Endothelial cell of hepatic sinusoid (primary cell): ENCODE measurements at regions not wholly inside any gene's neighbourhood (a gene's known extent, or its start where the extent isn't known, plus 50 kb on each side); places are given as distances from the start of the nearest gene placed in this dataset.

ENCODE experiments used
- in situ Hi-C: cut with HindIII; loops from 2 replicates; pipeline ENCODE4 v1.10.0; 2017; ENCODE audit warnings: low sequenced_read_pairs

DNA sequence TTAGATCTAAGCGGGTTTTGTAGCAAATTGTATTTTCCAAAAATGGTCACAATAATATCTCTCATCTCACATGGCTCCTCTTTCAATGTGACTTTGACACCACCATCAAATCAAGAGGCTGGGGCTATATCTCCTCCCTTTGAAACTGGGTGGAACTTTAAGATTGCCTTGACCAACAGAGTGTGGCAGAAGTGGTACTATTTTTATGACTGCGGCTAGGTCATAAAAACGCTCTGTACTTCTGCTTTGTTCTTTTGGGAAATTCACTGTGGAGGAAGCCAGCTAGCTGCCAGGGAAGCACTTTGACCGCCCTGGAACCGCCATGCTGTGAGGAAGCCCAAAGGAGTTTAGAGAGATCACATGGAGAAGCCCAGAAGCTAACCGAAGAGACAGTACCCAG is 50.7 kb upstream of the ACOT11 start:
- in situ Hi-C loops = no loop called here

DNA sequence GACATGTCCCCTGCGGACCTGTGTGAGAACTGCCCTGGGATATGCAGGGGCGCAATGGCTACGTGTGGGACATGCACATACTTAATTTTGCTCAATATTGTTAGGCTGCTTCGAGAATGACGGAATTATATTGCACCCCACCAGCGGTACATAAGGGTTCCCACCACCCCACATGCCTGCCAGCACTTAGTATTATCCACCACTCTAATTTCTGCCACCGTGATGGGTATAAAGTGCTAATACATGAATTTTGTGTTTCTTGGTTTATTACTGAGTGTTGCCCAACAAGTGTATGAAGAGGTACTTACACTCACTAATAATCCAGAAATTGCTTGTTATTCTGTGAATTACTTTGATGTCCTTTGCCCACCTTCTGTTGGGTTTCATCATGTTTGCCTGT is 52.1 kb upstream of the ACOT11 start:
- in situ Hi-C loops = no loop called here

DNA sequence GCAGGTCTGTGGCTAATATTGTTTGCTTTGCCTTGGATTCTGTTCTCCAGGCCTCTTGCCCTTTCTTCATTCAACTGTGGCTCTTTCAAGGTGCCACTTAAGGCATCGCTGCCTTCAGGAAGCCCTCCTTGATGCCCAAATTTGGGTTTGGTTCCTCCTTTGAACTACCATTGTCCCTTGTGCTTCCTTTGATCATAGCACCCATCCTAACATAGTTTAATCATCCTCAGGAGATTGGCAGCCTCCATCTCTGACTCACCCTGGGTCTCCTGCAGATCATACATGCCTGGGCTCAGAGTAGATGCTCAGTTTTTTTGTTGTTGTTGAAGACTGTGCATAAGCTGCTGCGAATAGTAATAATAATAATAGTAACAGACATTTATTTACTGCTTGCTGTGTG is 54.4 kb upstream of the ACOT11 start:
- in situ Hi-C loops = no loop called here

DNA sequence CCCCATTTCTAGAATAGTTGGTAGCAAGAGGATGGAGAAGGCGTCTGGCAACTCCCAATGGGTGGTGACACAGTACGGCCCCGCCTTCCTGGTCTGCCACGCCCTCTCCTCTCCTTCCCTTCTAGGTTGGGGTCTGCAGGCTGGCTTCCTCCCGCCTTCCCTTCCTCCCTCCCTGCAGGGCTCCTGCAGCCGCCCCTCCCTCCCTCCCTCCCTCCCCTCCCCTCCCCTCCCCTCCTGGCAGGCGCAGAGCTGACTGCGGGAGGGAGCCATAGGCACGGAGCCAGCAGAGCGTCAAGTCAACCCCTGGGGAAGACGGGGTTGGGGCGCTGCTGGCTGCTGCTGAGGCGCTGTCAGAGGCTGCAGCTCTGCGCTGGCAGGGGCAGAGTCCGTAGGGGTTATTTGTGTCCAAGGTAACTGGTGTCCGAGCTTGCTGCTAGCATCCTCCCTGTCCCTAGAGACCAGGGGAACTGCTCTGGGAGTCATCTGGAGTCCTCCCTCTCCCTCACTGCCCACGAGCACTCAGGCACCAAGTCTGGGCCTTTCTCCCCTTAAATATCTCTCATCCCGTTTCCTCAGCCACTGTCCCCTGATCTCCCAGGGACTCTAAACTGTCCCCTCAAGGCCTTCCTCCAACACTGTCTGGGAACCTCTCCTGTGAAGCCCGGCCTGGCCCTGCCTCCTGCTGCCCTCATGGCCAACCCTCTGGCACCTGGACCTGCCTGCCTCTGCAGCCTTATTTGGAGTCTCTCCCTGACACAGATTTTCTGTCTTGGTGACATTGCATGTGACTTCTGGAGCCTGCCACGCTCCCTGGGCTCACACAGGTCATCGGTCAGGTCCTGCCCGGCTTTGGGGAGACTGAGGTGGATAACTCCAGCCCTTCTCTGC is 57.4 kb upstream of the ACOT11 start:
- in situ Hi-C loops = no loop called here

DNA sequence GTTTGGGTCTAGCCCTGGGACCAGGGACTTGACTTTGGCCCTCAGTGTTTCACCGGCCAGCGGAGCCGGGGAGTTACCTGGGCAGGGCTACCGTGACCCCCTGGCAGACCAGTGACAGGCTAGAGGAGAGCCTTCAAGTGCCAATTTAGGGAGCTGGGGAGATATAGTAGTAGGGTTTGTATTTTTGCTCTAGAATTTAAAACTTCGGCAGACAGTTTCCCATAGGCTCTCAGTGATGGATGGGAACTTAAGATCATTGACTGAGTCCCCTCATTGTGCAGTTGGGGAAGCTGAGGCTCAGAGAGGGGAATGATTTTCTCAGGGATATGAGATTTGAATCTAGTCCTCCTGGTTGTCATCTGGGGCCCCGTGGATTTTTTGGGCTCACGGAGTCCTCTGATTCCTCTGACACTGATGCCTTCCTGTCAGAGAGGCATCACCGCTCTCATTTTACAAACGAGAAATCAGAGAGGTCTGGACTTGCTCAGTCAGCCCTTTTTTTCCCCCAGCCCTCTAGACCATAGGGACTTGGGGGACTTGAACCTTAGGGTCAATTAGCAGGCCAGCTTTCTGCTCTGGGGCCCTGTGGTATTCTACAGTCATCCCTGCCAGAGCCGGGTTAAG is 58.3 kb upstream of the ACOT11 start:
- in situ Hi-C loops = loop anchor here (5.0 kb wide), 2 partner anchors 77 to 192 kb away; no protein-coding TSS in a partner anchor

DNA sequence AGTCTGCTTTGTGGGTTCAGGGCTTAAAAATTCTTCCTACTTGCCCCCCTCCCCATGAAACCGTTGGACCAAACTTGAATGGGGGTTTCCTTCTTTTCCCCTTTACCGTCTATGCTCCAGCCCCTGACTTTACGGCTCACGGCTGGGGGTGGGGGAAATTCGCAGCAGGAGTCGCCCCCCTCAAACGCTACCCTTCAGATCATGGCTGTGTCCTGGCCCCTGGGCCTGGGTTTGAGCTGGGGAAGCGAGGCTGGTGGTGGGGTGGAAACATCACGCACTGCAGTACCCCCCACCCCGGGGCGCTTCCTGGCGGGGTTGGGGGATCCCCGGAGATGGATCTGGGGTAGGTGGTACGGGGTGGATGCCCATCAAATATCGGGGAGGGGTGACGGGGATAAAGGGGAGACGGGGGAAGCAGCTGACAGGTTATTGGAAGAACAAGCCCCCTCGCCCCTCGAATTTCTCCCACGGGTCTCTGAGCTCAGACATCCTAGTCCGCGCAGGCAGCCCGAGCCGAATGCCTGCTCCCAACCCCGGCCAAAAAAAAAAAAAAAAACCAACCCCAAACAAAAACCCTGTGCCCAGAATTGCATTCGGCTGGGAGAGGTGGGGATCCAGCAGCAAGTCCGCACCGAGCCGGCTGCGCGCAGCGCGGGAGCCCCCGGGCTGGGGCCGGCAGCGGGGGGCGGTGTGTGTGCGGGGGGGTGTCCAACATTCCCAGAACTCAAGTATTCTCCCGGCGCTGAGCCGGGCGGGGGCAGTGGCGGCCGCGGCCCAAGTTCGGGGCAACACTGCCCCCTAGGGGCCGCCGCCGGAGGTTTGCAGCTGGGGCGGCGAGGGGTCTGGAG is 59.0 kb upstream of the ACOT11 start:
- in situ Hi-C loops = loop anchor here (5.0 kb wide), 2 partner anchors 77 to 192 kb away; no protein-coding TSS in a partner anchor

DNA sequence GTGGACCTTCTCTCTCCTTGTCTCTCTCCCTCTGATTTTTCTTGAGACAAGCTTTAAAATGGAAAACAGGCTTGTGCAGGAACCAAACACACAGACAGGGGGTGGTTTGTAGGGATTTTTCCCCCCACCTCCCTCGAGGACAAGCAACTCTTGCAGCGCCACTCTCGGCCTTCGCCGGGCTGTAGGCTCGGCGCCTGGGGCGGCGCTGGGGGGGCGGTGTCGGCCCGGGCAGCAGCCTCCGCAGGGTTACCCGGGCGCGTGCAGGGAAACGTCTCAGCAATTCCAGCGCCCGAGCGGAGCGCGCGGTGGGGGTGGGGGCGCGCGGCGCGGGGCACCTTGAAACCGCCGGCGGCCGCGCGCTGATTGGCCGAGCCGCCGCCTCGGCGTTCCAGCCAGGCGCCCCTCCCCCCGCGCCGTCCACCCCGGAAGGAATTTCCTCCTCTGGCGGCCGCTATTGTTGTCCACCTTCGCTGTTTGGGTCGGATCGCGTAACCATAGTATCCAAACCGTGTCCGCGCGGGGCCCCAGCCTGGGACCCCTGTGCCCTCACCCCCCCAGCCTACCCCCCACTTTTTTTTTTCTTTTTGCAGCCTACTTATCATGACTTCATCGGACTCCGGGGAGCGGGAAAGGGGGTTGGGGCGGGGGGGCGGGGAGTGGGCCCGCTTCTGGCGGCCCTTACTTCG is 59.8 kb upstream of the ACOT11 start:
- in situ Hi-C loops = loop anchor here (5.0 kb wide), 2 partner anchors 76 to 191 kb away; no protein-coding TSS in a partner anchor

DNA sequence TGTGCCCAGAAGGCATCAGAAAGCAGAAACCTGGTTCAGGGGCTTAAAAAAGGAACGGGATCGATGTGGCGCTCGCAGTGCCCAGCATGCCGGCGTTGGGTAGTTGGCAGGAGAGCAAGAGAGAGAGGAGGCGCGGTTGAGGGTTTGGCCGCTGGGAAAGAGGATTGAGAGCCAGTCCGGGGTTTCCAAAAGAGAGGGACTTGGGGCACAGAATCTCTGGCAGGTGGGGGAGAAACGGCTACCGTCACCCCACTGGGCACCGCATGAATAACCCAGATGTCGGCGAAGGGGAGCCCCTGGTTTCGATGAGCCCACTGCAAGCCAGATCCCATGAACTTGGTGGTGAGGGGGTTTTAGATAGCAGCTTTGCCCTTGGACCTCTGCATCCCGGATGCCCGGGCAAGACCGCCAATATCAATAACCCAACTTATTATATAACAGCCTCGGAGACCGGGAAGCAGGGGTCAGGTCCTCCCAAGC is 60.4 kb upstream of the ACOT11 start:
- in situ Hi-C loops = loop anchor here (5.0 kb wide), 2 partner anchors 75 to 190 kb away; no protein-coding TSS in a partner anchor

DNA sequence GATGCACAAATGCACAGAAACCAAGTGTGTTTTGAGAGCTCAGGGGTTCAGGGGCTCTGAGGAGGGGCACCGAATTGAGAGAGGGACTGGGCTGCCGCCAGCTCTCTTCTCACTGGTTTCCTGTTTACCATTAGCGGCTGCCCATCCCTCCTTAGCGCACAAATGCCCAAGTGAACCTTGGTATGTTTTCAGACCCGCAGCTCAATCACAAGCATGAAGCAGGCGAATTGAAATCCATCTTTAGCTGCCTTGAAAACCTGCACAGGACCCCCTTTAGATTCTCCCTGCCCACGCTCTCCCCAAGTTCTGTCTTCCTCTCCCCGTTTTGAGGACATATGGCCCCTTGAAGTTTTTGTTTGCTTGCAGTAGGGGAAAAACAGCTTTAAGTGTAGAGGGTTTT is 61.1 kb upstream of the ACOT11 start:
- in situ Hi-C loops = loop anchor here (5.0 kb wide), 2 partner anchors 75 to 190 kb away; no protein-coding TSS in a partner anchor

DNA sequence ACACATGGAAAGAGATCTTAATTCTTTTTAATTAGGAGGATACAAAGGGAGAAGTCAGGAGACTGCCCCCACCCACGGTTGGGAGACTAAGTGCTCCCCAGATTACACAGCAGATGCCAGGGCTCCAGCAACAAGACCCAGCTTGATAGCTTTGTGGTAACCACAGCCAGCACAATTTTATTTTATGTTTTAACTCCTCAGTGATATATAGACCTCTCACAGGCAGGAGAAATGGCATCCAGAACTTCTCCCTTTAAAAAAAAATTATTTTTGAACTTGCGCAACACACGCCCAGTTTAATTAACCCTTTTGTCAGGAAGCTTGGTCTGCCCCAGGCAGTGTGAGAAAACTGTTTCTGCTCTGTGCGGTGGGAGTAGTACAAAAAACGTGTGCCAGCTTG is 62.6 kb upstream of the ACOT11 start:
- in situ Hi-C loops = loop anchor here (5.0 kb wide), 2 partner anchors 73 to 188 kb away; no protein-coding TSS in a partner anchor

DNA sequence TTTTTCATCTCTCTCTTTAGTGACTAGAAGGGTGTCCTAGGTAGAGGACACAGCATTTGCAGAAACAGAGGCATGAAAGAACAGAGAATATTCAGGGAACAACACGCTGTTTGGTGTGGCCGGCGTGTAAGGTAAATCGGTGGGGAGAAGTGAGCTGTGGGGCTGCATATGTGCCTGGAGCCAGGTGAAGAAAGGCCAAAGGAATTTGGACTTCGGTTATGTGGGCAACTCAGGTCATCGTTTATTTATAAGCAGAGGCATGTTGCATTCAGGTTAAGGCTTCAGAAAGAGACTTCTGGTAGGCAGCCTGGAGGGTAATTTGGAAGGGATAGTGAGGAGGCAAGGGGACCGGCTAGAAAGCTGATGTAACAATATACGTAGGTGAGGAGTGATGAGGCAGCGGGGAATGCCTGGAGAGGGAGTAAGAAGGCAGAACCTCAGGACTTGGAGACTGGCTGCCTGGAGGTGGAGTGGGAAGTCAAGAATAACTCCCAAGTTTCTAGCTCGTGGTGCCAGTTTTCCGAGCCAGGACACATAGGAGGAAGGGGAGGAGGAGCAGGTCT is 64.1 kb upstream of the ACOT11 start:
- in situ Hi-C loops = no loop called here

DNA sequence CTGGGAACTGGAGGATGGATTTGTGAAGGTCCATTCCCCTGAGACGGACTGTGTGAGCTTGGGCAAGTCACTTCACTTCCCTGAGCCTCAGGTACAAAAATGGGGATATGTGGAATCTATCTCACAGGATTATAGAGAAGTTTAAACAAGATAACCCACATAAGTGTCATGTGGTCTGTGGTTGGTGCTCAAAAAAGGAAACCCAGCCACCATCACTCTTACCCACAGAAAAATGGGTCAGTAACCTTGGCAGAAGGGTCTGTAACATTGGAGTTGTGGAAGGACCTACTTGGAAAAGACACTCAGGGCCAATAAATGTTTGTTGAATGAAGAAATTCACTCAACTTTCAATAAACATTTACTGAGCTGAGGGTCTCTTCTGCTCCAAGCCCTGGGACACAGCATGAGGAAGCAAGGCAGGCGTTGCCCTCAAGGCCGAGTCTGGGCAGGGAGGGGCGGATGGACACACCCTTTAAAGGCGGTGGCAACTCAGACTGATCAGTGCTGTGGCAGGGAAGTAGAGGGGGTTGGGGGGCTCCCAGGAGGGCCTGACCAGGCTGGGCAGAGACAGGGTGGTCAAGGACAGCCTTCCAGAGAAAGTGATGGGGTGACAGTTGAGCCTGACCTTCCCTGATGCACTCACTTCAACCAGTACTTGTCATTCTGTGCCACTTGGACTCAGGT is 66.7 kb upstream of the ACOT11 start:
- in situ Hi-C loops = no loop called here

DNA sequence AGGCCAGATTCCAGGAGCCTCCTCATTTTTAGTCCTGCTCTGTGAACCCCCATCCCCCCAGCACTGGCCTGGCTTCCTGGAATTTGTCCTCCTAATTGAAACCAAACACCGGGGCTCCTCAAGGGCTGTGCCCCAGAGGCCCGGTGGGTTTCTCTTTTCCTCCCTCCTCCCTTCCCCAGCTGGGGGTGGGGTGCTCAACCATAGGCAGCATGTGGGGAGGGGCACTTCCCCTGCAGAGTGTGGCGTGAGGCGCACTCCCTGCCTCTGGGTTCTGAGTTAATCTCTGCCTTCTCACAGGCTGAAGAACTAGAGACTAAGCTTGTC is 67.5 kb upstream of the ACOT11 start:
- in situ Hi-C loops = no loop called here

DNA sequence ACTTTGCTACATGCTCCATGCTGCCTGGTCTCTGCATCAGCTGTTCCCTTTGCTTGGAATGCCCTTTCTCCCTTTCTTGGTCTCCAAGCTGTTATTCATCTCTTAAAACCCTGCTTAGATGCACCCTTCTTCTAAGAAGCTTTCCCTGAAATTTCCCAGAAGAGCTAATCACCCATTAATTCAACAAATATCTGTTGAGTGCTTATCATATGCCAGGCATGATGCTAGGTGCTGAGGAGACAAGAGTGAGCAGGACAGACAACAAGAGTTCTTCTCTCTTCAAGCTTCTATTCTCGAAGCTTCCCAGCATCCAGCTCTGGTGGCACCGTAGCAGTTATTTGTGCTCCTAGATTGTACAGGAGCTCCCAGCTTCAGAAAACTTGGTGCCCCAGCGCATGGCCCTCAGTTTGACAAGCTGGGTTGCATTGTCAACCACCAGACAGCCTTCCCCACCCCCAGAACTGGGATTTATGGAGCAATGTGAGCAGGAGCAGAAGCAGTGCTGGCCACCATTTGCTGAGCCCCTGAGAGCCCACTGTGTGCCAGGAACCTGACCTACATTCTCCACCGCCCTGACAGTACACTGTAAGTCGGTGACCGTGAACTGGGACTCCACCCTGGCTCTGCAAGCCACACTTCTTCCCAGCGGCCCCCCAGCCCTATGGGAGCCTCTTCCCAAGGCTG is 68.0 kb upstream of the ACOT11 start:
- in situ Hi-C loops = no loop called here

DNA sequence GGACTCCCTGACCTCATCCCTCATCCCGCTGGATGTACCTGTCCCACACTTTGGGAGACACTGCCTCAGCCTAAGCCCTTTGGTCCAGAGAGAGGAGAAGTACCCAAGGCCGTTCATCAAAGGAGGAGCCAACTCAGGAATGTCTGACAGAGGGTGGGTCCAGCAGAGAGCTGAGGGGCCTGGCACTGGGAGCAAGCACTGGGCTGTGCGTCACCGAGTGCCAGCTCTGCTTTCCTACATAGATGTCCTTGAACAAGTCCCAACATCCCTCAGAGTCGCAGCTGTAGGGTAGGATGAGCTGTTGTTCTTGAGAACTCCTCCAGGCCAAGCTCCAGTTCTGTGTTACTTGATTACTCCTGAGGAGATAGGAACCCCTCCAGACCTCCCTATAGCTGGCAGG is 68.8 kb upstream of the ACOT11 start:
- in situ Hi-C loops = no loop called here

DNA sequence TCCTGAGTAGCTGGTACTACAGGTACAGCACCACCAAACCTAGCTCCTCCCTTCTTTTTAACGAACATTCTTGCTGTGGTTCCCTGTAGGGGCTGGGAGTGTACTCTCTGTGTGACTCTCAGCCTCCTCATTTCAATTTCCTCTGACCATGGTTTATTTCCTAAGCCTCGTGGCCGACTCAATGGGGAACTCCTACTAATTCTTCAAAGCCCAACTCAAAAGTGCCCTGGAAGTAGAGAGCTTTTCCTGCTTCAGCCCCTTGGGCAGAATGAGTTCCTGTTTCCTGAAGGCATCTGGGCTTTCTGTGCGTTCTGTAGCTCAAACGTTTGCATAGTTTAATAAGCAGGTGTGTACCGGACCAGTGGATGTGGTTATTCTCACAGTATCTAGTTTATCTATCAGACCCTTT is 70.9 kb upstream of the ACOT11 start:
- in situ Hi-C loops = no loop called here

DNA sequence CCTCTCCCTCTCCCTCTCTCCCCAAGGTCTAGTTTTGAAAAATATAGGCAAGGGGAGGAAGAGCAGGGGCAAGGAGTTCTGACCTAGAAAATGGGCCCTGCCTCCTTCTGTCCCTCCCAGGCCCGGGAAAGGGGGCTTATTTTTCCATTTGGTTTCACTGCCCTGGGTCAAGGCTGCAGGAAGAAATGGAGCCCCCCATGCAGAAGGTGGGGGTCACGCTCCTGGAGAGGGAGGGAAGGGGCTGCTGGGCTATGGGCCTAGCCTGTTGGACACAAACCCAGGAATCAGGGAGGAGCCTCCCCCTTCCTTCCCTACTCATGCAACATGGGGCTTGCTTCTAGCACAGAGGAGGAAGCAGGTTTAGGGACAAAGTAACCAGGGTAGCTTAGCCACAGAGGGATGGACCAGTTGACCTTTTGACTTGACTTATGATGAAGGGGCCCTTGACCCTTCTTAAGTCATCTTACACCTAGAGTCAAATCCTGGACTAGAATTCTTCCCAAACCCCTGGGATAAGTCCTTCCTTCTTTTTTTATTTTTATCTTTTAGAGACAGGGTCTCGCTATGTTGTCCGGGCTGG is 70.4 kb upstream of the SSBP3 start:
- in situ Hi-C loops = no loop called here

DNA sequence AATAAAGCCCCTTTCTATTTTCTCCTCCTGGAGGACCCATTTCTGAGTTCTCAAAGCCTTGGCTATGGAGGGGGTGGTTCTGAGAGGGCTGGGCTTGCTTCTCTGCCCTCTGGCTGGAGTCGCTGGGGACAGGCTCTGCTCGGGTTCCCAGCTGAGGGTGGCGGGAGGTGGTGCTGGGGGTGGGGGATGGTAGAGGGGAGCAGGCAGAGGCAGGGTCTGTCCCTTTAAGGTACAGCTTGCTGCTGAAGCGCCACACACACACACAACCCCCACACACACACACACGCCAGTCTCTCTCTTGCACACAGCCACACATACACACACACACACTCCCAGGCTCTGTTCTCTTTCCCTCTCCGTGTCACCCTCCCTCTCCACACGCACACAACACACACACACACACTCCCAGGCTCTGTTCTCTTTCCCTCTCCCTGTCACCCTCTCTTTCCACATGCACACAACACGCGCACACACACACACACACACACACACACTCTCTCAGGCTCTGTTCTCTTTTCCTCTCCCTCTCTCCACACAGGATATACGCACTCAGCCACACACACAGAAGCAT is 69.8 kb upstream of the SSBP3 start:
- in situ Hi-C loops = no loop called here
